ENCODE measurements at regions not wholly inside any gene's neighbourhood (a gene's known extent, or its start where the extent isn't known, plus 50 kb on each side); places are given as distances from the start of the nearest gene placed in this dataset.

DNA sequence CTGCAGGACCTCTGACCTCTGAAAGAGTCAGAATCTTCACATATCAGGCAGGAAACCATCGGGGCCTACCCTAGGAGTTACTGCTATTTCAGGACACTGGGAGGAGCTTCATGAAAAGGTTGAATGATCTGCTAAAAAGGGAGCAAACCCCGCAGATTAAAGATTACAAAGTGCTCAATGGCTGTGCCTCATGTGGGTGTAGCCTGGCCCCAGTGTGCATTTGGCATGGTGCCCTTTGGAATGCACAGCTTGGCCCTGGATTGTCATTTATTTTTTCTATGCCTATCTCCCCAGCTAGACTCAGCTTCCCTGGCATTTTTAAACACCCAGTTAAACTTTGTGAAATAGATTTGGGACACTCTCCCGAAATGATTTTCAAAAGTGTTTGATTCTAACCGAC lies 368.5 kb upstream of the SPTLC3 start:
- TF ChIP-seq CTCF (IDR thresholded peaks at IDR 0.05) (no peak), POLR2A (IDR thresholded peaks at IDR 0.05) (no peak)

Data from upper lobe of left lung (tissue), 4 donors.